Stimulated activated CD4-positive, alpha-beta T cell treated with anti-CD3 and anti-CD28 coated beads, Interleukin-1b, Interleukin-23, amount 100 ng/mL, for 1 hour (primary cell): ENCODE measurements at regions not wholly inside any gene's neighbourhood (a gene's known extent, or its start where the extent isn't known, plus 50 kb on each side); places are given as distances from the start of the nearest gene placed in this dataset.
A peak's percentile ranks its signal among the peaks of the same experiment; 100 is the strongest.

Experiments
- DNase-seq, 2 donors: peaks; one replicate each; pipeline ENCODE4 v3.0.0-alpha.2; 2020; ENCODE audit warnings: low read depth in 2 of 2

- no peak for DNase-seq
Measured at GRCh38 chr5:82359272-82359671, 81.1 kb upstream of the RPS23 start.

- DNase-seq: no peak
Measured at GRCh38 chr5:82358457-82358856, 80.3 kb upstream of the RPS23 start.

- peak; percentile 18 to 45 for DNase-seq
Measured at GRCh38 chr5:82356808-82357671, 78.9 kb upstream of the RPS23 start.

GRCh38 chr5:82356021-82356420 lies 77.9 kb upstream of the RPS23 start:
- DNase-seq: no peak

- DNase-seq: no peak
Measured at GRCh38 chr5:82355496-82355895, 77.3 kb upstream of the RPS23 start.

- DNase-seq: no peak
Measured at GRCh38 chr5:82355053-82355452, 76.9 kb upstream of the RPS23 start.

GRCh38 chr5:82354543-82354942 lies 76.4 kb upstream of the RPS23 start:
- no peak for DNase-seq

- DNase-seq: no peak
Measured at GRCh38 chr5:82353522-82353921, 75.4 kb upstream of the RPS23 start.

- no peak for DNase-seq
Measured at GRCh38 chr5:82352146-82352791, 74.1 kb upstream of the RPS23 start.

- DNase-seq: no peak
Measured at GRCh38 chr5:82351754-82352145, 73.6 kb upstream of the RPS23 start.

GRCh38 chr5:82351297-82351696 lies 73.1 kb upstream of the RPS23 start:
- DNase-seq: no peak

- DNase-seq: peak in 1 of 2 donors; percentile 8
Measured at GRCh38 chr5:82349652-82350051, 71.5 kb upstream of the RPS23 start.

GRCh38 chr5:82348784-82349425 lies 70.8 kb upstream of the RPS23 start:
- DNase-seq: no peak

GRCh38 chr5:82347201-82347865 lies 69.2 kb upstream of the RPS23 start:
- no peak for DNase-seq

GRCh38 chr5:82346399-82347165 lies 68.4 kb upstream of the RPS23 start:
- DNase-seq: no peak

GRCh38 chr5:82345108-82345507 lies 67.0 kb upstream of the RPS23 start:
- DNase-seq: no peak

- DNase-seq: no peak
Measured at GRCh38 chr5:82341325-82341724, 63.2 kb upstream of the RPS23 start.

- DNase-seq: no peak
Measured at GRCh38 chr5:82340799-82341198, 62.6 kb upstream of the RPS23 start.

GRCh38 chr5:82339792-82340191 lies 61.6 kb upstream of the RPS23 start:
- no peak for DNase-seq

GRCh38 chr5:82338771-82339373 lies 60.7 kb upstream of the RPS23 start:
- DNase-seq: no peak

GRCh38 chr5:82336959-82337351 lies 58.8 kb upstream of the RPS23 start:
- no peak for DNase-seq
